Mucosa of descending colon (tissue), 3 donors: ENCODE measurements at regions not wholly inside any gene's neighbourhood (a gene's known extent, or its start where the extent isn't known, plus 50 kb on each side); places are given as distances from the start of the nearest gene placed in this dataset.

Experiments
- ATAC-seq: fragments of 200-7000 bp; cut with Tn5 transposase; one replicate; pipeline ENCODE4 v1.9.1; 2020; ENCODE audit warnings: mild to moderate bottlenecking, moderate library complexity
- DNase-seq, 3 donors: peaks; one replicate each; pipeline ENCODE4 v3.0.0-alpha.2; 2020
- H3K36me3 ChIP-seq: fragments of 200-600 bp; one replicate; pipeline ENCODE4 v1.8.0; 2021; ENCODE audit warnings: low read depth, mild to moderate bottlenecking
- H3K4me1 ChIP-seq: fragments of 200-600 bp; one replicate; pipeline ENCODE4 v1.8.0; 2021; ENCODE audit warnings: low read depth, mild to moderate bottlenecking
- H3K4me3 ChIP-seq: fragments of 200-600 bp; one replicate; pipeline ENCODE4 v1.8.0; 2021; ENCODE audit warnings: mild to moderate bottlenecking
- H3K9me3 ChIP-seq: fragments of 200-600 bp; one replicate; pipeline ENCODE4 v1.8.0; 2021; ENCODE audit warnings: mild to moderate bottlenecking
- intact Hi-C, 2 donors: fragments of 100-400 bp; cut with DNase I in 1 of 2; cut with micrococcal nuclease in 1 of 2; formaldehyde crosslinking; loops; one replicate each; pipeline versions ENCODE4 v1.11.0 to v1.11.1; 2022; cut with DNase I, micrococcal nuclease
- TF ChIP-seq, protein P1 (sequence below): fragments of 200-600 bp; IDR thresholded peaks from one replicate; pipeline ENCODE4 v1.8.0; 2022; ENCODE audit warnings: antibody characterized with exemption, mild to moderate bottlenecking
- donor health status: DM: no; HTN: no; CAD: no; lungs with moderate emphysema.
- donor health status: DM: no; HTN: no; CAD: no.
- donor health status: DM: no; HTN: yes; CAD: no.

DNA sequence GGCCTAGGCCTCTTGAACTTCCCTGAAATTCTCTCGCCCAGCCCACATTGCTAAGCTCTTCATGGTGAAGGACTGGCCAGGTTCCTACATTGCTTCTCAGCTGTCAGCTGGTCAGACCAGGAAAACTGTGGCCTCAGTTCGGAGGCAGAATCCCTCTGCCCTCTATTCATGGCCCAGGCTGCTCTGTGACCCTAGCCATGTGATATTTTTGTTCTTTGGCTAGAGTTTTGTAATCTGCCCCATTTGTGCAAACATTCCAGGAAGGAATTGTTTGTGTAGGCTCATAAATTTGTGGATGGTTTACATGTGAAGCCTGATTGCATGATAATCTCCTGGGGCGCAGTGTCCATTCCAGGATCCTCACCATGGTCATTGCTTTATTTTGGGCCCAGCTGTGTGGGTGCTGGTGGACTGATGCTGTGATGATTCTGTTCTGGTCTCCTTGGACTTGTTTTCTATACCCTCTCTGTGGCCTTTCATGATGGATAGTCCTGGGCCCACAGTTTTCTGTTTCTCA, 149.1 kb upstream of the E2F8 start:
- intact Hi-C loops, result no loop called here
- no peaks in the 10 kb centered on the region for H3K4me1 ChIP-seq
- H3K9me3 ChIP-seq, result no peaks in the 10 kb centered on the region
- H3K36me3 ChIP-seq, result no peaks in the 10 kb centered on the region
- TF ChIP-seq, protein P1, sequence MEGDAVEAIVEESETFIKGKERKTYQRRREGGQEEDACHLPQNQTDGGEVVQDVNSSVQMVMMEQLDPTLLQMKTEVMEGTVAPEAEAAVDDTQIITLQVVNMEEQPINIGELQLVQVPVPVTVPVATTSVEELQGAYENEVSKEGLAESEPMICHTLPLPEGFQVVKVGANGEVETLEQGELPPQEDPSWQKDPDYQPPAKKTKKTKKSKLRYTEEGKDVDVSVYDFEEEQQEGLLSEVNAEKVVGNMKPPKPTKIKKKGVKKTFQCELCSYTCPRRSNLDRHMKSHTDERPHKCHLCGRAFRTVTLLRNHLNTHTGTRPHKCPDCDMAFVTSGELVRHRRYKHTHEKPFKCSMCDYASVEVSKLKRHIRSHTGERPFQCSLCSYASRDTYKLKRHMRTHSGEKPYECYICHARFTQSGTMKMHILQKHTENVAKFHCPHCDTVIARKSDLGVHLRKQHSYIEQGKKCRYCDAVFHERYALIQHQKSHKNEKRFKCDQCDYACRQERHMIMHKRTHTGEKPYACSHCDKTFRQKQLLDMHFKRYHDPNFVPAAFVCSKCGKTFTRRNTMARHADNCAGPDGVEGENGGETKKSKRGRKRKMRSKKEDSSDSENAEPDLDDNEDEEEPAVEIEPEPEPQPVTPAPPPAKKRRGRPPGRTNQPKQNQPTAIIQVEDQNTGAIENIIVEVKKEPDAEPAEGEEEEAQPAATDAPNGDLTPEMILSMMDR, result no peak
- no peak overlapping the region for H3K4me3 ChIP-seq
- peak in 1 of 3 donors; percentile 21 for DNase-seq
- ATAC-seq, result peak; percentile 54

DNA sequence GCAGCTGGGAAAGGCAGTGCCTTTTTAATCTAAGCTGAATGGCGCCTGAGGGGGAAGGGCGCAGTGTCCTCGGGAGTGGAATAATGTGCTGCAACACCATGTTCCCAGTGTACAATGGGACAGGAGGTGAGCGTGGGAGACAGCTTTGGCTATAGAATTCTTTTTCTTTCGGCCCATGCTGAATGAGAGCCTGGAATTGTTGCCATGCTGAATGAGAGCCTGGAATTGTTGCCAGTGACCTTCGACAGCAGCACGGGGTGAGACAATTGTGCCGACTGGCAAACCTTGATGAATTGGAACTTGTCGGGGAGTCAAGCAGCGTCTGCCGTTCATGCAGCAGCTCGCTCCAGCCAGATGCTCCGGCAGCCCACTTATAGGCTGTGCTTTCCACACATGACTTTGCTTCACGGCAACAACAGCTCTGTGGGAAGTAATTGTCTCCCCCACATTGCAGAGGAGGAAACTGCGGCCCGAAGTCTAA, 141.4 kb upstream of the E2F8 start:
- Histone ChIP-seq H3K9me3 (no peaks in the 10 kb centered on the region), H3K36me3 (no peaks in the 10 kb centered on the region), H3K4me3 (no peak overlapping the region), H3K4me1 (no peaks in the 10 kb centered on the region)
- TF ChIP-seq, protein P1, result no peak
- intact Hi-C loops, result no loop called here
- ATAC-seq (no peak), DNase-seq (no peak)

DNA sequence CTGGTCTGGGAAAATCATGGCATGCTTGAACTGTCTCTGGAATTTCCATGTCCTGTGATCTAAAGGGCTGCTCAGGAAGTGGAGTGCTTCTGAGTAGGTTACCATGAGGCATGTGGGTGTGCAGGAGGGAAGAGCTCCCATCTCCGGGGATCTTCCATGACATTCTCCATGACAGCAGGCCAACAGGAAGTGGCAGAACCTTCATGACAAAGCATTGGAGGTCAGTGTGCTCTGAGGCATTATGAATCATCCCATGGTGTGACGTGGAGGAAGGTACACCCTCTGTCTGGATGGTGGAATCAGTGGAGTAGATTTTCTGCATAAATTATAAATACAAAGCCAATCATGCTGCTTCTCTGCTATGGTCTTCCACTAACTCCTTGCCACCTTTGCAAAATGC, 139.6 kb upstream of the E2F8 start:
- Histone ChIP-seq H3K9me3 (no peaks in the 10 kb centered on the region), H3K4me1 (no peaks in the 10 kb centered on the region), H3K36me3 (no peaks in the 10 kb centered on the region), H3K4me3 (no peak overlapping the region)
- intact Hi-C loops, result no loop called here
- TF ChIP-seq, protein P1, result no peak
- DNase-seq (no peak), ATAC-seq (peak; percentile 19)

DNA sequence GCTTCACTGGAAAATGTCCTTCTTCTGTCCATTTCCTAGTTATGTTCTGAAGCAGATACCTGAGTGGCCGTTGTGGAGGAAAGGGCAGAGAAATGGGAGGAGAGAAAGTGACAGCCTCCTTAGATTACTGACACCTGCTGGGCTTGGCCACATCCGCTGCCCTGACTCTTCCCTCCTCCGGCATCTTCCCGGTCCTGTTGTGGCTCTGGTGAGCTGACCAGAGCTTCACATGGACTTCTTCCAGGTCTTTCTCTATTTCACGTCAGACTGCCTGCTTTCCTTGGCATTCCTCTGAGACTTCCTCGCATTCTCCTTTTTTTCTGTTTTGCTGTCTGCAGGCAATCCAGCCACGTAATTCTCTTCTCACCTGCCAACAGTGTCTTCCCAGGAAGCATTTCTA, 138.7 kb upstream of the E2F8 start:
- TF ChIP-seq, protein P1, result no peak
- Histone ChIP-seq H3K4me3 (no peak overlapping the region), H3K36me3 (no peaks in the 10 kb centered on the region), H3K4me1 (no peaks in the 10 kb centered on the region), H3K9me3 (no peaks in the 10 kb centered on the region)
- ATAC-seq, result no peak
- intact Hi-C loops, result no loop called here
- DNase-seq, result no peak

DNA sequence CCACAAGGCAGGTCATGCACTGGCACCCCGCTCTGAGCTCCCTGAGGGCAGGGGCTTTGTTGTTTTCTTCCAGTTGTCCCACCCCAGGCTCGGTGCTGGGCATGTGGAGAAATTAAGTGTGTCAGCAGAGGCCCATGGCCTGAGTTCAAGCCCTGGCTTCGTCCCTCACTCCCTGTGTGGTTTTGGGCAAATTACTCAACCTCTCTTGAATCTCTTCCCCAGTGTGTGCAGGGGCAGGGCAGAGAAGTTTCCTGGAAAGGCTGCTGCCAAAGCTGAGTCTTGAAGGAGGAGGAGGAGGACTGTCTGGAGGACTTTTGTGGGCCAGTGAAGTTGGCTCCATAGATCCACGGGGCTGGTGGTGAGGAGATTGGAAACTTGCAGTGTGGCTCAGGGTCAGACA, 138.1 kb upstream of the E2F8 start:
- no peaks in the 10 kb centered on the region for H3K36me3 ChIP-seq
- no peaks in the 10 kb centered on the region for H3K9me3 ChIP-seq
- no peak for ATAC-seq

More for the DNA sequence above, 138.1 kb upstream of the E2F8 start:
- H3K4me3 ChIP-seq, result no peak overlapping the region
- DNase-seq, result no peak
- intact Hi-C loops, result no loop called here
- TF ChIP-seq, protein P1, result no peak
- H3K4me1 ChIP-seq, result no peaks in the 10 kb centered on the region
